ENCODE measurements at regions not wholly inside any gene's neighbourhood (a gene's known extent, or its start where the extent isn't known, plus 50 kb on each side); places are given as distances from the start of the nearest gene placed in this dataset.
"Not testable (repeated sequence)": the region's sequence is repeated elsewhere in the genome, so short reads cannot be mapped to it uniquely, and the experiment has no call there.

- Histone ChIP-seq H3K9me3 (ENCODE audit: low read length) (no peaks in the 10 kb centered on the region), H3K27ac (ENCODE audit: low read length) (no peak overlapping the region), H3K4me3 (ENCODE audit: low read length) (no peak overlapping the region), H3K4me2 (ENCODE audit: low read length) (no peak overlapping the region), H3K9ac (ENCODE audit: low read length) (no peak overlapping the region), H4K20me1 (ENCODE audit: insufficient read depth) (no peaks in the 10 kb centered on the region), H3K27me3 (ENCODE audit: insufficient read depth, low read depth, low read length) (no peaks in the 10 kb centered on the region), H3K79me2 (replicated peaks; ENCODE audit: insufficient read depth, low read length) (no peaks in the 10 kb centered on the region), H3F3A (ENCODE audit: insufficient read depth, low read length, poor library complexity, severe bottlenecking) (no peaks in the 10 kb centered on the region), H3K36me3 (ENCODE audit: insufficient read depth, low read length) (no peaks in the 10 kb centered on the region), H3K9me2 (ENCODE audit: insufficient read depth, low read length) (no peaks in the 10 kb centered on the region), H2AFZ (ENCODE audit: low read depth, low read length) (no peak overlapping the region)
- TF ChIP-seq CTCF (IDR thresholded peaks at IDR 0.05; ENCODE audit: poor library complexity, severe bottlenecking) (no peak), EZH2 (IDR thresholded peaks at IDR 0.05; ENCODE audit: borderline replicate concordance, insufficient read depth, low read length, poor library complexity, severe bottlenecking) (no peak), REST (IDR thresholded peaks at IDR 0.05; ENCODE audit: borderline replicate concordance) (no peak), EP300 (conservative IDR thresholded peaks at IDR 0.05; ENCODE audit: poor library complexity, severe bottlenecking) (no peak), TAF1 (IDR thresholded peaks at IDR 0.05; ENCODE audit: low read depth) (no peak), MXI1 (conservative IDR thresholded peaks at IDR 0.05; ENCODE audit: poor library complexity, severe bottlenecking) (no peak), POLR2AphosphoS5 (IDR thresholded peaks at IDR 0.05) (no peak), RAD21 (conservative IDR thresholded peaks at IDR 0.05) (no peak), SMC3 (conservative IDR thresholded peaks at IDR 0.05; ENCODE audit: poor library complexity) (no peak)
Observed at GRCh38 chr6:14597090-14597489, 479.5 kb downstream of the CD83 start.

- Histone ChIP-seq H3K9me3 (ENCODE audit: low read length) (no peaks in the 10 kb centered on the region), H3F3A (ENCODE audit: insufficient read depth, low read length, poor library complexity, severe bottlenecking) (no peaks in the 10 kb centered on the region), H3K9ac (ENCODE audit: low read length) (no peak overlapping the region), H3K79me2 (replicated peaks; ENCODE audit: insufficient read depth, low read length) (no peaks in the 10 kb centered on the region), H2AFZ (ENCODE audit: low read depth, low read length) (no peak overlapping the region), H3K27ac (ENCODE audit: low read length) (no peak overlapping the region), H3K4me2 (ENCODE audit: low read length) (no peak overlapping the region), H4K20me1 (ENCODE audit: insufficient read depth) (no peaks in the 10 kb centered on the region), H3K27me3 (ENCODE audit: insufficient read depth, low read depth, low read length) (no peaks in the 10 kb centered on the region), H3K9me2 (ENCODE audit: insufficient read depth, low read length) (no peaks in the 10 kb centered on the region), H3K36me3 (ENCODE audit: insufficient read depth, low read length) (no peaks in the 10 kb centered on the region), H3K4me3 (ENCODE audit: low read length) (no peak overlapping the region)
- TF ChIP-seq EZH2 (IDR thresholded peaks at IDR 0.05; ENCODE audit: borderline replicate concordance, insufficient read depth, low read length, poor library complexity, severe bottlenecking) (no peak), REST (IDR thresholded peaks at IDR 0.05; ENCODE audit: borderline replicate concordance) (no peak), MXI1 (conservative IDR thresholded peaks at IDR 0.05; ENCODE audit: poor library complexity, severe bottlenecking) (no peak), SMC3 (conservative IDR thresholded peaks at IDR 0.05; ENCODE audit: poor library complexity) (no peak), POLR2AphosphoS5 (IDR thresholded peaks at IDR 0.05) (no peak), TAF1 (IDR thresholded peaks at IDR 0.05; ENCODE audit: low read depth) (no peak), CTCF (IDR thresholded peaks at IDR 0.05; ENCODE audit: poor library complexity, severe bottlenecking) (no peak), RAD21 (conservative IDR thresholded peaks at IDR 0.05) (no peak), EP300 (conservative IDR thresholded peaks at IDR 0.05; ENCODE audit: poor library complexity, severe bottlenecking) (no peak)
Observed at GRCh38 chr6:14598017-14598864, 480.7 kb downstream of the CD83 start.

- H3K9me2 ChIP-seq (ENCODE audit: insufficient read depth, low read length); H3K4me3 ChIP-seq (ENCODE audit: low read length); H3K9me3 ChIP-seq (ENCODE audit: low read length); H3K4me2 ChIP-seq (ENCODE audit: low read length); H3K27me3 ChIP-seq (ENCODE audit: insufficient read depth, low read depth, low read length); H3K27ac ChIP-seq (ENCODE audit: low read length); H3K9ac ChIP-seq (ENCODE audit: low read length); H3F3A ChIP-seq (ENCODE audit: insufficient read depth, low read length, poor library complexity, severe bottlenecking); H2AFZ ChIP-seq (ENCODE audit: low read depth, low read length); H3K79me2 ChIP-seq (replicated peaks; ENCODE audit: insufficient read depth, low read length); H4K20me1 ChIP-seq (ENCODE audit: insufficient read depth); H3K36me3 ChIP-seq (ENCODE audit: insufficient read depth, low read length): not testable (repeated sequence)
Observed at GRCh38 chr6:14600306-14600705, 482.7 kb downstream of the CD83 start.
